AG04449 (cell line): ENCODE measurements at regions not wholly inside any gene's neighbourhood (a gene's known extent, or its start where the extent isn't known, plus 50 kb on each side); places are given as distances from the start of the nearest gene placed in this dataset.

Source experiments
- CTCF ChIA-PET: fragments of 350-600 bp; formaldehyde crosslinking; extraction: SDS; loops from one replicate; lab custom pipeline; 2021; ENCODE audit warnings: antibody characterized with exemption; lab: Yijun Ruan, JAX
- POLR2A ChIA-PET: fragments of 400-600, 350-600 bp; formaldehyde crosslinking; extraction: SDS; loops from one replicate; lab custom pipeline; 2020; ENCODE audit warnings: antibody characterized with exemption, inconsistent platforms; lab: Yijun Ruan, JAX
- DNase-seq: peaks from one replicate; pipeline ENCODE4 v3.0.0-alpha.2; 2010; ENCODE audit warnings: low read depth, low spot score
- H3K4me3 ChIP-seq: 2 replicates; pipeline ENCODE4 v1.5.1; 2011; ENCODE audit warnings: low read depth, mild to moderate bottlenecking, control low read depth, low read length
- CTCF ChIP-seq: IDR thresholded peaks from one replicate; pipeline ENCODE4 v1.5.1; 2011; ENCODE audit warnings: mild to moderate bottlenecking, moderate library complexity, low read length, control low read depth, inconsistent platforms; ENCODE audit not compliant: insufficient read depth; ENCODE audit errors: missing control alignments

- TF ChIP-seq CTCF: no peak
- CTCF ChIA-PET: no interaction called here
- no peak overlapping the region for H3K4me3 ChIP-seq
- POLR2A ChIA-PET: no interaction called here
- no peak for DNase-seq
These were observed 695.5 kb downstream of the SLCO4C1 start for GRCh38 chr5:101600614-101601013.

DNA sequence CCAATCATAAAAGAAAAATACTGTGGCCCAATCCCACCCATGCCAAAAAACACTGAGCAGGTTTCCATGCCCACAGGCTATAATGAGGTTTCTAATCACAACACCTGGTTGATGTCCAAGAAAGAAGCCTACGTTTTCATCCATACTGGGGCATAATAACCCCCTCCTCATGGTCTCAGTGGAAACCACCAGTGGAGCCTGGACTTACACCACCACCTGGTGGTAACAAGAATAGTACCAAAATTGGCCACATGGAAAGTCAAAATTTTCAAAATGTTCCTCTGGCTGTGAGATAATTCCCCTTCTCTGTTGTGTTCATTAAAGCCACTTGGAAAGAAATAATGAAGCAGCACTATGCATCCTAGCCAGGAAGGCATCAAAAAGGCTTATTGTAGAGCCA lies 687.3 kb upstream of the ST8SIA4 start:
- no peak for DNase-seq
- no peak overlapping the region for H3K4me3 ChIP-seq
- POLR2A ChIA-PET: no interaction called here
- no peak for TF ChIP-seq CTCF
- CTCF ChIA-PET: no interaction called here

DNA sequence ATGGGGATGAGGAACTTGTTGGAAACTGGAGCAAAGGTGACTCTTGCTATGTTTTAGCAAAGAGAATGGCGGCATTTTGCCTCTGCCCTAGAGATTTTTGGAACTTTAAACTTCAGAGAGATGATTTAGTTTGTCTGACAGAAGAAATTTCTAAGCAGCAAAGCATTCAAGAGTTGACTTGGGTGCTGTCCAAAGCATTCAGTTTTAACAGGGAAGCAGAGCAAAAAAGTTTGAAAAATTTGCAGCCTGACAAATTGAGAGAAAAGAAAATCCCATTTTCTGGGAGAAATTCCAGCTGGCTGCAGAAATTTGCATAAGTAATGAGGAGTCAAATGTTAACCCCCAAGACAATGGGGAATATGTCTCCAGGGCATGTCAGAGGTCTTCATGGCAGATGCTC lies 682.3 kb upstream of the ST8SIA4 start:
- POLR2A ChIA-PET: no interaction called here
- no peak for TF ChIP-seq CTCF
- H3K4me3 ChIP-seq: no peak overlapping the region
- CTCF ChIA-PET: no interaction called here
- DNase-seq: no peak

DNA sequence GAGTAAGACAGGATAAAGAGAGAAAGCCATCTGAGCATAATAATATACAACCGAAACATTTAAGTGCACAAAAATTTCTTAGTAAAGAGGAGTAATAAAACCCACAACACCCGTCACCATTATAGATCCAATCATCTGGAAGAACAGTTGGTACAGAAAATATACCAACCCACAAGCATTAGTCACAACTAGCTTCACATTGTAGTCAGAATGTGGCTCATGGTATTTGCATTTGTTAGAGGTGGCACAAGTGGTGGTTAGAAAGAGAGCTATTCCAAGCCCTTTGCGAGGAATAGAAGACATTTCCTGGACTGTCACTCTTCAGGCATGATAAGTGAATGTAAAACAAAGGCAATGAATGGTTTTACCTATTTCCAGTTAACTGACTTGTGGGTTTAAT lies 677.5 kb upstream of the ST8SIA4 start:
- TF ChIP-seq CTCF: no peak
- H3K4me3 ChIP-seq: no peak overlapping the region
- no peak for DNase-seq
- POLR2A ChIA-PET: no interaction called here
- CTCF ChIA-PET: no interaction called here

- ChIA-PET CTCF (no interaction called here), POLR2A (no interaction called here)
- no peak for TF ChIP-seq CTCF
- no peak overlapping the region for H3K4me3 ChIP-seq
- DNase-seq: no peak
These were observed 670.9 kb upstream of the ST8SIA4 start for GRCh38 chr5:101574017-101574416.

DNA sequence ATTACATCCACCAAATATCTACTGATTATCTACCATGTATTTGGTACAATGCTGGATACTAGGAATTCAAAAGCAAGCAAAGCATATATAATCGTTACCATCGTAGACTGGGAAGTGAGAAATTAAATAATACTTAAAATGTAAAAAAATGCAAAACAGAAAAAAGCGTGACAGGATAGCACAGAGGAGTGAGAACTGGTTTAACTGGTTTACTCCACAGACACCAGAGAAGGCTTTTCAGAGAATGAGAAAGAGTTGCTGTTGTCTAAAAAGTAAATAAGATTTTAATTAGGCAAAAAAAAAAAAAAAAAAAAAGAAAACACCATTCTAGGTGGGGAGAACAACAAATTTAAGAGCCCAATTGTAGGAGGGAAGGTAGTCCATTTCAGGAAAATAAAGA lies 657.9 kb upstream of the ST8SIA4 start:
- H3K4me3 ChIP-seq: no peak overlapping the region
- ChIA-PET CTCF (no interaction called here), POLR2A (no interaction called here)
- no peak for DNase-seq
- no peak for TF ChIP-seq CTCF
